Type B pancreatic cell (in vitro differentiated cells): ENCODE measurements at regions not wholly inside any gene's neighbourhood (a gene's known extent, or its start where the extent isn't known, plus 50 kb on each side); places are given as distances from the start of the nearest gene placed in this dataset.

Experiments
- DNase-seq: peaks from one replicate; pipeline ENCODE4 v3.0.0; 2021; ENCODE audit warnings: mixed read lengths; ENCODE audit not compliant: unreplicated experiment; ENCODE audit errors: extremely low spot score
- H3K27ac Mint-ChIP-seq: 2 replicates; pipeline ENCODE4 v1.8.0; 2021; ENCODE audit warnings: mild to moderate bottlenecking, mixed read lengths
- H3K27me3 Mint-ChIP-seq: 2 replicates; pipeline ENCODE4 v1.8.0; 2021; ENCODE audit warnings: mixed read lengths
- H3K36me3 Mint-ChIP-seq: 2 replicates; pipeline ENCODE4 v1.8.0; 2021; ENCODE audit warnings: mixed read lengths
- H3K4me1 Mint-ChIP-seq: one replicate; pipeline ENCODE4 v1.8.0; 2021; ENCODE audit warnings: mixed read lengths; ENCODE audit not compliant: unreplicated experiment
- H3K4me3 Mint-ChIP-seq: 2 replicates; pipeline ENCODE4 v1.8.0; 2021; ENCODE audit warnings: mild to moderate bottlenecking, mixed read lengths
- H3K9me3 Mint-ChIP-seq: 2 replicates; pipeline ENCODE4 v1.8.0; 2021; ENCODE audit warnings: mixed read lengths
- TF ChIP-seq, protein P1 (sequence below): fragments of 200-600 bp; sonication (generic); conservative IDR thresholded peaks from 2 replicates; pipeline ENCODE4 v1.5.0; 2021; ENCODE audit warnings: antibody characterized with exemption, mild to moderate bottlenecking

DNA sequence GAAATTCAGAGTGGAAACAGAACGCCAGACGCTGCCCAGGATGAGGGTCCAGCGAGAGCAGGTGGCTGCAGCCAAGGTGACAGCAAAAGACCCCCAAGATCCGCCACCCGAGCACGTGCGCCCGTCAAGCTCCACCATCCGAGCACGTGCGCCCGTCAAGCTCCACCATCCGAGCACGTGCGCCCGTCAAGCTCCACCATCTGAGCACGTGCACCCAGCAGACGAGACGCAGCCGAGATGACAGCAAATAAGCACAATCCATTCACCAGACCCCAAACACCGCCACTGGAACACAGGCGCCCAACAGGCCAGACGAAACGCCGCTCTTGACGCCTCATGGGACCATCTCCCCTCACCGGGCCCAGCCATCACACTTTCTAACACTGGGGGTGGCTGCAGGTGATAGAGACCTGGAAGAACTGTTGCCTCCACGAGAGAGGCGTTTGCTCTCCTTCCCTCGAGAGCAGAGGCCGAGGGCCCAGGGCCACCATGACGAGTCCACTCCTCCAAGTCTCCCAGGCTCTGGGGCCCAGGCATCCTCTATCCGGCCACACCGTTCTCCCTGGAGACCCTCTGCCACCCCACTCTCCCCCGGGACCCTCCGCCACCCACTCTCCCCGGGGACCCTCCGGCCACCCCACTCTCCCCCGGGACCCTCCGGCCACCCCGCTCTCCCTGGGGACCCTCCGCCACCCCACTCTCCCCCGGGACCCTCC, 62.1 kb upstream of the GALNT9 start:
- H3K27ac Mint-ChIP-seq, result no peak overlapping the region
- no peak overlapping the region for H3K4me3 Mint-ChIP-seq
- H3K4me1 Mint-ChIP-seq, result peaks cover 2% of the 10 kb centered on the region
- peaks cover 68% of the 10 kb centered on the region for H3K27me3 Mint-ChIP-seq
- H3K36me3 Mint-ChIP-seq, result no peaks in the 10 kb centered on the region
- H3K9me3 Mint-ChIP-seq, result no peaks in the 10 kb centered on the region
- DNase-seq, result no peak
- TF ChIP-seq, protein P1, sequence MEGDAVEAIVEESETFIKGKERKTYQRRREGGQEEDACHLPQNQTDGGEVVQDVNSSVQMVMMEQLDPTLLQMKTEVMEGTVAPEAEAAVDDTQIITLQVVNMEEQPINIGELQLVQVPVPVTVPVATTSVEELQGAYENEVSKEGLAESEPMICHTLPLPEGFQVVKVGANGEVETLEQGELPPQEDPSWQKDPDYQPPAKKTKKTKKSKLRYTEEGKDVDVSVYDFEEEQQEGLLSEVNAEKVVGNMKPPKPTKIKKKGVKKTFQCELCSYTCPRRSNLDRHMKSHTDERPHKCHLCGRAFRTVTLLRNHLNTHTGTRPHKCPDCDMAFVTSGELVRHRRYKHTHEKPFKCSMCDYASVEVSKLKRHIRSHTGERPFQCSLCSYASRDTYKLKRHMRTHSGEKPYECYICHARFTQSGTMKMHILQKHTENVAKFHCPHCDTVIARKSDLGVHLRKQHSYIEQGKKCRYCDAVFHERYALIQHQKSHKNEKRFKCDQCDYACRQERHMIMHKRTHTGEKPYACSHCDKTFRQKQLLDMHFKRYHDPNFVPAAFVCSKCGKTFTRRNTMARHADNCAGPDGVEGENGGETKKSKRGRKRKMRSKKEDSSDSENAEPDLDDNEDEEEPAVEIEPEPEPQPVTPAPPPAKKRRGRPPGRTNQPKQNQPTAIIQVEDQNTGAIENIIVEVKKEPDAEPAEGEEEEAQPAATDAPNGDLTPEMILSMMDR, result no peak

DNA sequence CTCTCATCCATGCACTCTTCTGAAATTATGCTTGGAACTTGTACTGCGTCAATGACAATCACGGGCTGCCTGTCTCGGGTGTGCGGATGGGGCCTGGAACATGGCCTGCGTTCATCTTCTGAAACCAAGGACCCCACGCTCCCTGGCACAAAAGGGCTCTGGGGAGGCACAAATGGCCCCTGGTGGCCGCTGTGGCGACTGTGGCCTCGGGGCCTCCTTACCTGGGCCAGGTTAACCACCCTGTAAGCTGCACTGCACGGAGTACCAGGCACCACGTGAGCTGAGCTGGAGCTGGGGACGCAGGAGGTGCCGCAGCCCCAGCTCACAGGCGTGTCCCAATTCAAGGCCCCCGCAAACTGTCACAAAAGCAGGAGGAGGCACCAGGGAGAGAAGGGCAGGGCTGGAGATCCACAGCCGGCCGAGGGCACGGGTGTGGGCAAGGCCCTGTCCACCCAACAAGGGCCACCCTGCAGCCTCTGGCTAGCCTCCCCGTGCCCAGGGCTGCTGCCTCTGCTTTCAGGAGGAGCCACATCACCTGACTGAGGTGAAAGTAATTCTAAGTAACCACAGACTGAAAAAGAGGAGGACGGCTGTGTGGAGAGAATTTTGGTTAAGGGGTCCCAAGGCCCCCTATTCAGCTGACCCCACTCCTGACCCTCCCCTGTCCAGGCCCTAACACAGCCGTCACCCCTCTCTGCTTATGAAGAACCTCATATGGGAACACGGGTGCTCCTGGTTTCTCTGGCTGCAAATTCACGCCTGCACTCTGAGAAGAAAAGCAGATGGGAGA, 61.1 kb upstream of the GALNT9 start:
- peaks cover 60% of the 10 kb centered on the region for H3K27me3 Mint-ChIP-seq
- no peaks in the 10 kb centered on the region for H3K36me3 Mint-ChIP-seq
- no peak for DNase-seq
- no peak overlapping the region for H3K27ac Mint-ChIP-seq
- no peaks in the 10 kb centered on the region for H3K9me3 Mint-ChIP-seq
- TF ChIP-seq, protein P1, result no peak
- H3K4me1 Mint-ChIP-seq, result no peaks in the 10 kb centered on the region
- no peak overlapping the region for H3K4me3 Mint-ChIP-seq

DNA sequence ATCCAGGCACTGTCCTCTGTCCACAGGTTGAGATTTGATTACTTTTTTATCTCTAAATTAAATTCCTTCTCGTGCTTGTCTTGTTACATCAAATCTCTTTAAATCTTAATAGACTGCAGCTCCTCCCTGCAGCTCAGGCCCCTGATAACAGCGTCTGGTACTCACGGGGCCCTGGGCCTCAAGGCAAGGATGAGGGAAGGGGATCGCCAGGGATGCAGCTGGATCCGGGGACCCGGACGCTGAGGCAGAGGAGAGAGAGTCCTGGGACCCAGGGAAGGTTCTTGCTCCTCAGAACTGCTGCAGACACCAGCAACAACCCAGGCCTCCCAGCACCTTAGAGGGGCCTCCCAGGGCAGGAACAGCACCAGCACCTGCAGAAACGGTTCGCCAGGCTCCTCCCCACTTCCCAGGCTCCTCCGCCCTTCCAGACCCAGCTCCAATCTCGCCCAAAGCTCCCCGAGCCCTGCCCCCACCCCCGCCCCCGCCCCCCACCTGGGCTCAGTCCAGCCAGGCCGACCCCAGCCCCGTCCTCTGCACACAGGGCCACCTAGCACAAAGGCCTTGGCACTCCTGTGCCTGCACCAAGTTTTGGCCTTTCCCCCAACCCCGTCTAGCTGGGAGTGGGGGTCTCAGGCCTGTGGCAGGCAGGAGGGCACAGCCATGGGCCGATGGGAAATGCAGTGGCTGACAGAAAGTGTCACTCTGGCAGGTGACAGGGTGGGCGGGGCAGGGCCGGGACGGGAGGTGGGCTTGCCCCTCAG, 60.3 kb upstream of the GALNT9 start:
- no peak overlapping the region for H3K27ac Mint-ChIP-seq
- no peak for DNase-seq
- H3K4me1 Mint-ChIP-seq, result no peaks in the 10 kb centered on the region
- TF ChIP-seq, protein P1, result no peak
- no peaks in the 10 kb centered on the region for H3K9me3 Mint-ChIP-seq
- no peak overlapping the region for H3K4me3 Mint-ChIP-seq
- no peaks in the 10 kb centered on the region for H3K36me3 Mint-ChIP-seq
- peaks cover 56% of the 10 kb centered on the region for H3K27me3 Mint-ChIP-seq

GRCh38 chr12:132389026-132389425, 59.6 kb upstream of the GALNT9 start:
- DNase-seq, result no peak
- Mint-ChIP-seq H3K4me1 (no peaks in the 10 kb centered on the region), H3K27me3 (peaks cover 51% of the 10 kb centered on the region), H3K36me3 (no peaks in the 10 kb centered on the region), H3K27ac (no peak overlapping the region), H3K9me3 (no peaks in the 10 kb centered on the region), H3K4me3 (no peak overlapping the region)
- TF ChIP-seq, protein P1, result no peak

DNA sequence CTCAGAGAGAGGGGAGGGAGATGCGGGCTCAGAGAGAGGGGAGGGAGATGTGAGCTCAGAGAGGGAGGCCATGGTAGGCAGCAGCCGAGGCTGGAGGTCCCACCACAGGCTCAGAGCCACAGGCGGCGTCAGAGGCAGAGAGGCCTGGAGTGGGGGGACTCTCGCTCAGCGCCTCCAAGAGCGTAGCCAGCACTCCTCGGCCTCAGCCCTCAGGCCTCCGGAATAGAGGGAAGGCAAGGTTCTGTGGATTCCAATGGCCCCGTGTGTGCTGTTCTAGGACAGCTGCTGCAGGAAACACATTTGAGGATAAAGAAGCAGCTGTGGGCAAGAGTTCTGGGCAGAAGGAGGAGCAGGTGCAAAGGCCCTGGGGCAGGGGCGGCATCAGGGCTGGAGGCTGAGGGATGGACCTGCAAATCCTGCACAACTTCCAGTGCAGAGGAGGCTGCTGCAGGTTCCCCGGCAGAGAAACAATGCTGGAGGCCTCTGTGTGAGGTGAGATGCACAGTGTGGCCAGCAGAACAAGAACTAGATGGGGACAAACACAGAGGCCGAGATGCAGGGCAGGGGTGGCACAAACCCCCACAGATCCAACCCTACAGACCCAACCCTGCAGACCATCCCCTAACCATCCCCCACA, 59.1 kb upstream of the GALNT9 start:
- no peak for DNase-seq
- H3K4me3 Mint-ChIP-seq, result no peak overlapping the region
- peaks cover 47% of the 10 kb centered on the region for H3K27me3 Mint-ChIP-seq
- no peak overlapping the region for H3K27ac Mint-ChIP-seq
- no peaks in the 10 kb centered on the region for H3K36me3 Mint-ChIP-seq
- H3K4me1 Mint-ChIP-seq, result no peaks in the 10 kb centered on the region
- TF ChIP-seq, protein P1, result no peak
- no peaks in the 10 kb centered on the region for H3K9me3 Mint-ChIP-seq
